Testis (tissue), 2 donors: ENCODE measurements at regions not wholly inside any gene's neighbourhood (a gene's known extent, or its start where the extent isn't known, plus 50 kb on each side); places are given as distances from the start of the nearest gene placed in this dataset.

Experiments used
- DNase-seq: peaks from one replicate; pipeline ENCODE4 v3.0.0-alpha.2; 2019
- H3K27ac ChIP-seq, 2 donors: fragments of 200-600 bp; sonication (generic); one replicate each; pipeline ENCODE4 v1.5.1; 2019
- H3K27me3 ChIP-seq: fragments of 200-600 bp; sonication (generic); one replicate; pipeline ENCODE4 v1.5.1; 2019
- H3K36me3 ChIP-seq: fragments of 200-600 bp; sonication (generic); one replicate; pipeline ENCODE4 v1.5.1; 2017; ENCODE audit warnings: low read depth; ENCODE audit errors: missing control alignments
- H3K4me1 ChIP-seq: fragments of 200-600 bp; sonication (generic); one replicate; pipeline ENCODE4 v1.5.1; 2019
- H3K4me3 ChIP-seq, 2 donors: fragments of 200-600 bp; sonication (generic); one replicate each; pipeline ENCODE4 v1.5.1; 2017 to 2019
- H3K9me3 ChIP-seq: fragments of 200-600 bp; sonication (generic); one replicate; pipeline ENCODE4 v1.5.1; 2017
- CTCF ChIP-seq, 3 experiments: fragments of 450-650 bp in 2 of 3; fragments of 200-600 bp in 1 of 3; sonication (generic) in 1 of 3; IDR thresholded peaks; one replicate each; pipeline ENCODE4 v1.5.1; 2016 to 2019; ENCODE audit warnings: antibody characterized with exemption in 3 of 3, mild to moderate bottlenecking in 2 of 3, moderate library complexity in 1 of 3
- POLR2A ChIP-seq: fragments of 450-650 bp; IDR thresholded peaks from one replicate; pipeline ENCODE4 v1.6.1; 2017; ENCODE audit warnings: antibody characterized with exemption, mild to moderate bottlenecking, moderate library complexity
- WGBS, 2 donors: methylation state at CpG; one replicate each; pipeline ENCODE4 v1.1.5; 2018; 5-methylcytosine and 5-hydroxymethylcytosine counted together
- intact Hi-C: fragments of 100-400 bp; cut with DNase I; formaldehyde crosslinking; loops from one replicate; pipeline ENCODE4 v1.15.1; 2023; ENCODE audit warnings: low total_unique reads

- H3K4me1 ChIP-seq: no peaks in the 10 kb centered on the region
- H3K27me3 ChIP-seq: no peaks in the 10 kb centered on the region
- DNase-seq: no peak
- no peak for TF ChIP-seq CTCF (IDR thresholded peaks at IDR 0.05)
- TF ChIP-seq POLR2A: no peak
- WGBS, 2 donors: 85 to 97% methylated on average over 7 of the region's 7 CpGs
- no peaks in the 10 kb centered on the region for H3K36me3 ChIP-seq
- intact Hi-C loops: no loop called here
- H3K27ac ChIP-seq: no peak overlapping the region
- H3K4me3 ChIP-seq: no peak overlapping the region
- H3K9me3 ChIP-seq: no peaks in the 10 kb centered on the region
Measured at GRCh38 chr3:59391131-59391530, 341.3 kb upstream of the CFAP20DC start.

- no peak for TF ChIP-seq CTCF (IDR thresholded peaks at IDR 0.05)
- no peak for TF ChIP-seq POLR2A
- 93 to 100% methylated on average over 3 of the region's 3 CpGs for WGBS, 2 donors
- Histone ChIP-seq H3K36me3 (no peaks in the 10 kb centered on the region), H3K4me3 (no peak overlapping the region), H3K4me1 (no peaks in the 10 kb centered on the region), H3K27ac (no peak overlapping the region), H3K27me3 (no peaks in the 10 kb centered on the region), H3K9me3 (no peaks in the 10 kb centered on the region)
- DNase-seq: no peak
- intact Hi-C loops: no loop called here
Measured at GRCh38 chr3:59388555-59389270, 338.9 kb upstream of the CFAP20DC start.

- H3K27ac ChIP-seq: no peak overlapping the region
- no peak overlapping the region for H3K4me3 ChIP-seq
- no peaks in the 10 kb centered on the region for H3K4me1 ChIP-seq
- no peaks in the 10 kb centered on the region for H3K27me3 ChIP-seq
- no peaks in the 10 kb centered on the region for H3K36me3 ChIP-seq
- intact Hi-C loops: no loop called here
- 84 to 88% methylated on average over 5 of the region's 5 CpGs for WGBS, 2 donors
- no peaks in the 10 kb centered on the region for H3K9me3 ChIP-seq
- TF ChIP-seq CTCF (IDR thresholded peaks at IDR 0.05): no peak
- no peak for TF ChIP-seq POLR2A
- DNase-seq: no peak
Measured at GRCh38 chr3:59386165-59386564, 336.3 kb upstream of the CFAP20DC start.

GRCh38 chr3:59385547-59385946 lies 335.7 kb upstream of the CFAP20DC start:
- no peaks in the 10 kb centered on the region for H3K4me1 ChIP-seq
- no peaks in the 10 kb centered on the region for H3K36me3 ChIP-seq
- 90 to 91% methylated on average over 7 of the region's 7 CpGs for whole genome bisulfite sequencing, 2 donors
- no peaks in the 10 kb centered on the region for H3K27me3 ChIP-seq
- no peak for DNase-seq
- no peak overlapping the region for H3K27ac ChIP-seq
- TF ChIP-seq POLR2A (no peak), CTCF (IDR thresholded peaks at IDR 0.05) (no peak)
- intact Hi-C loops: no loop called here
- H3K9me3 ChIP-seq: no peaks in the 10 kb centered on the region
- no peak overlapping the region for H3K4me3 ChIP-seq

GRCh38 chr3:59381282-59381681 lies 331.5 kb upstream of the CFAP20DC start:
- no peak for TF ChIP-seq CTCF (IDR thresholded peaks at IDR 0.05)
- TF ChIP-seq POLR2A: no peak
- WGBS, 2 donors: 90 to 93% methylated on average over 2 of the region's 2 CpGs
- Histone ChIP-seq H3K9me3 (no peaks in the 10 kb centered on the region), H3K4me3 (no peak overlapping the region), H3K27ac (no peak overlapping the region), H3K4me1 (no peaks in the 10 kb centered on the region), H3K36me3 (no peaks in the 10 kb centered on the region), H3K27me3 (no peaks in the 10 kb centered on the region)
- intact Hi-C loops: no loop called here
- DNase-seq: no peak
